SK-N-SH treated with all-trans-retinoic acid at 6 μM for 48 hours (cell line): ENCODE measurements at regions not wholly inside any gene's neighbourhood (a gene's known extent, or its start where the extent isn't known, plus 50 kb on each side); places are given as distances from the start of the nearest gene placed in this dataset.

Source experiments
- ATAC-seq: fragments of 200-7000 bp; cut with Tn5 transposase; 3 replicates; pipeline ENCODE4 v1.9.1; 2020; ENCODE audit warnings: mild to moderate bottlenecking, moderate library complexity
- BACH2 ChIP-seq: fragments of 250-450 bp; sonication (Bioruptor Pico); IDR thresholded peaks from 2 replicates; pipeline ENCODE4 v1.9.0; 2021; ENCODE audit warnings: mild to moderate bottlenecking, borderline replicate concordance
- CREB5 ChIP-seq: fragments of 250-450 bp; sonication (Bioruptor Pico); IDR thresholded peaks from 2 replicates; pipeline ENCODE4 v1.5.1; 2020; ENCODE audit warnings: low read depth, mild to moderate bottlenecking, moderate library complexity
- CSDC2 ChIP-seq: fragments of 250-450 bp; sonication (Bioruptor Pico); IDR thresholded peaks from 2 replicates; pipeline ENCODE4 v1.5.0; 2020; ENCODE audit warnings: mild to moderate bottlenecking, moderate library complexity
- ESRRG ChIP-seq: fragments of 250-450 bp; sonication (Bioruptor Pico); IDR thresholded peaks from 2 replicates; pipeline ENCODE4 v1.6.1; 2021; ENCODE audit warnings: mild to moderate bottlenecking
- GLIS3 ChIP-seq: fragments of 250-450 bp; sonication (Bioruptor Pico); IDR thresholded peaks from 2 replicates; pipeline ENCODE4 v1.5.0; 2020; ENCODE audit warnings: mild to moderate bottlenecking, moderate library complexity
- ISL1 ChIP-seq: fragments of 250-450 bp; sonication (Bioruptor Pico); IDR thresholded peaks from 2 replicates; pipeline ENCODE4 v2.1.2; 2022; ENCODE audit warnings: mild to moderate bottlenecking, moderate library complexity
- OSR1 ChIP-seq: fragments of 250-450 bp; sonication (Bioruptor Pico); IDR thresholded peaks from 2 replicates; pipeline ENCODE4 v1.8.0; 2022; ENCODE audit warnings: moderate library complexity, mild to moderate bottlenecking, inconsistent platforms
- POU6F1 ChIP-seq: fragments of 250-450 bp; sonication (Bioruptor Pico); IDR thresholded peaks from 2 replicates; pipeline ENCODE4 v1.8.0; 2021; ENCODE audit warnings: low read depth, mild to moderate bottlenecking, moderate library complexity, borderline replicate concordance
- PPARA ChIP-seq: fragments of 250-450 bp; sonication (Bioruptor Pico); IDR thresholded peaks from 2 replicates; pipeline ENCODE4 v1.5.0; 2020; ENCODE audit warnings: mild to moderate bottlenecking, borderline replicate concordance
- RARB ChIP-seq: fragments of 250-450 bp; sonication (Bioruptor Pico); IDR thresholded peaks from 2 replicates; pipeline ENCODE4 v1.8.0; 2021; ENCODE audit warnings: mild to moderate bottlenecking, moderate library complexity
- SNAI2 ChIP-seq: fragments of 250-450 bp; sonication (Bioruptor Pico); IDR thresholded peaks from 2 replicates; pipeline ENCODE4 v1.5.0; 2020; ENCODE audit warnings: mild to moderate bottlenecking, moderate library complexity
- TCF4 ChIP-seq: fragments of 250-450 bp; sonication (Bioruptor Pico); IDR thresholded peaks from 2 replicates; pipeline ENCODE4 v1.8.0; 2021; ENCODE audit warnings: mild to moderate bottlenecking, moderate library complexity, borderline replicate concordance
- TOX ChIP-seq: fragments of 250-450 bp; sonication (Bioruptor Pico); IDR thresholded peaks from 2 replicates; pipeline ENCODE4 v1.8.0; 2021; ENCODE audit warnings: mild to moderate bottlenecking, moderate library complexity, borderline replicate concordance
- ZC3H10 ChIP-seq: fragments of 250-450 bp; sonication (Bioruptor Pico); IDR thresholded peaks from 2 replicates; pipeline ENCODE4 v1.5.1; 2021; ENCODE audit warnings: mild to moderate bottlenecking, moderate library complexity
- ZFP3 ChIP-seq: fragments of 250-450 bp; sonication (Bioruptor Pico); IDR thresholded peaks from 2 replicates; pipeline ENCODE4 v1.5.0; 2020; ENCODE audit warnings: mild to moderate bottlenecking, moderate library complexity
- ZFP30 ChIP-seq: fragments of 450-650 bp; formaldehyde crosslinking; IDR thresholded peaks from 2 replicates; pipeline ENCODE4 v1.5.0; 2022; ENCODE audit warnings: mild to moderate bottlenecking, moderate library complexity
- ZNF565 ChIP-seq: fragments of 450-650 bp; formaldehyde crosslinking; conservative IDR thresholded peaks from 2 replicates; pipeline ENCODE4 v1.5.0; 2020; ENCODE audit warnings: low read depth, mild to moderate bottlenecking, moderate library complexity
- ZNF70 ChIP-seq: fragments of 450-650 bp; formaldehyde crosslinking; IDR thresholded peaks from 2 replicates; pipeline ENCODE4 v1.5.0; 2020; ENCODE audit warnings: mild to moderate bottlenecking, moderate library complexity
- ZNF8 ChIP-seq: fragments of 450-650 bp; formaldehyde crosslinking; IDR thresholded peaks from 2 replicates; pipeline ENCODE4 v1.5.0; 2020; ENCODE audit warnings: mild to moderate bottlenecking, moderate library complexity
- TF ChIP-seq, protein P1 (sequence below): fragments of 250-450 bp; sonication (Bioruptor Pico); IDR thresholded peaks from 2 replicates; pipeline ENCODE4 v1.5.1; 2021; ENCODE audit warnings: mild to moderate bottlenecking, moderate library complexity
- TF ChIP-seq, protein P2 (sequence below): fragments of 250-450 bp; sonication (Bioruptor Pico); IDR thresholded peaks from 2 replicates; pipeline ENCODE4 v1.8.0; 2020; ENCODE audit warnings: mild to moderate bottlenecking, moderate library complexity, borderline replicate concordance

DNA sequence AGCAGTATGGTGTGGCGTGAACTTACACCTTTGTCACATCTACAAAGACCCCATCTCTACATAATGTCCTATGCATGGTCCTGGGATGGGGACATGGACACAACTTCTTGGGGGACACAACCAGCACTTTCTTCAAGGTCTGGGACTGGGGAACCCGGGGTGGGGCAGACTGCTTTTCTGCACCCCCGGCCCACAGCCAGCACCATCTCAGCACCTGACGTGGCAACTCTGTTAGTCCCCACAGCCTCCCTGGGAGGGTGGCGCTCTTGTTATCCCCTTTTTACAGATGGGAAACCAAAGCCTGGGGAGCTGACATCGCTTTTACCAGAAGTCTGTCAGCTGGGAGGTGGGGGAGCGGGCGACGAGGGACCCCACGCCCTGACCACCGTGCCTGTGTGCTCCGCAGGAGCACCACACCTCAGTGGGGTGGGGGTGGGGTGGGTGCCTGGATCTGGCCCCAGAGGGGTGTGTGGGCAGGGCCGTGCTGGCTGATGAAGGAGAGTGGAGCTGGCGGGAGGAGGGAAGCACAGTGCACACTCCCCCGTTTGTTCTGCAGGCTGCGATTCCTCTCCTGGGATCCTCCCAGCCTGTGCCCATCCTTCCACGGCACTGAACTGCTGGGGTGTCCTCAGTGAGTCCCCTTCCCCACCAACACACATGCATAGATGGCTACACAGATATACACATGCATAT lies 115.4 kb upstream of the GSE1 start:
- TF ChIP-seq, protein P1, sequence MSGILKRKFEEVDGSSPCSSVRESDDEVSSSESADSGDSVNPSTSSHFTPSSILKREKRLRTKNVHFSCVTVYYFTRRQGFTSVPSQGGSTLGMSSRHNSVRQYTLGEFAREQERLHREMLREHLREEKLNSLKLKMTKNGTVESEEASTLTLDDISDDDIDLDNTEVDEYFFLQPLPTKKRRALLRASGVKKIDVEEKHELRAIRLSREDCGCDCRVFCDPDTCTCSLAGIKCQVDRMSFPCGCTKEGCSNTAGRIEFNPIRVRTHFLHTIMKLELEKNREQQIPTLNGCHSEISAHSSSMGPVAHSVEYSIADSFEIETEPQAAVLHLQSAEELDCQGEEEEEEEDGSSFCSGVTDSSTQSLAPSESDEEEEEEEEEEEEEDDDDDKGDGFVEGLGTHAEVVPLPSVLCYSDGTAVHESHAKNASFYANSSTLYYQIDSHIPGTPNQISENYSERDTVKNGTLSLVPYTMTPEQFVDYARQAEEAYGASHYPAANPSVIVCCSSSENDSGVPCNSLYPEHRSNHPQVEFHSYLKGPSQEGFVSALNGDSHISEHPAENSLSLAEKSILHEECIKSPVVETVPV (CRISPR knock-in tag) = no peak
- no peak for TF ChIP-seq ZC3H10 (CRISPR knock-in tag)
- TF ChIP-seq ZNF8 (CRISPR knock-in tag) = no peak
- TF ChIP-seq SNAI2 (CRISPR knock-in tag) = no peak
- TF ChIP-seq TCF4 = no peak
- TF ChIP-seq TOX (CRISPR knock-in tag) = no peak
- TF ChIP-seq CSDC2 (CRISPR knock-in tag) = no peak
- ATAC-seq = no peak

- ATAC-seq = no peak
- TF ChIP-seq ZNF70 (CRISPR knock-in tag) (no peak), ZC3H10 (CRISPR knock-in tag) (no peak), ZFP3 (CRISPR knock-in tag) (no peak), CSDC2 (CRISPR knock-in tag) (no peak), OSR1 (CRISPR knock-in tag) (no peak), SNAI2 (CRISPR knock-in tag) (no peak), CREB5 (CRISPR knock-in tag) (no peak), ESRRG (CRISPR knock-in tag) (no peak), GLIS3 (CRISPR knock-in tag) (no peak), ZNF565 (no peak), BACH2 (no peak), TCF4 (no peak), TOX (CRISPR knock-in tag) (no peak), POU6F1 (no peak)
- TF ChIP-seq, all 23 proteins: peak for 0
Observed at GRCh38 chr16:85498607-85499006, 114.5 kb upstream of the GSE1 start.

DNA sequence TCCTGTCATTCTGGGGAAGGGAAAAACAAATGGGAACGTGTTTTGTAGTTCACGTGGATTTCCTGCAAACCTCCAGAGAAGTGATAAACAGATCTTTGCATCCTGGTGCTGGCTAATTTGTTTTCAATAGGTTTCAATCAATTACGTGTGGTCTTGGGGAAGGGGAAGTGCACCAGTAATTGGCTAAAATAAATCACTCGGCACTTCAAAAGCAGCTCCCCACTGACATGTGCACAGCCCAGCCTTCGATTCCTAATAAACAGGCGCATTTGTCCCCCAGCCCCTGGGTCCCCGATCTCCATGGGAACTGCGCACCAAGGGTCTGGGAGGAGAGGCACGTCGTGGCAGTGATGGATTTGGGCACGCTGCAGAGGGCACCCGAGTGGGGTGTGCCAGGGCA lies 112.9 kb upstream of the GSE1 start:
- ATAC-seq = no peak
- TF ChIP-seq TOX (CRISPR knock-in tag) (no peak), SNAI2 (CRISPR knock-in tag) (no peak), POU6F1 (no peak), CREB5 (CRISPR knock-in tag) (no peak), ISL1 (no peak), BACH2 (no peak), ZNF8 (CRISPR knock-in tag) (no peak), ZC3H10 (CRISPR knock-in tag) (no peak), PPARA (CRISPR knock-in tag) (no peak), ESRRG (CRISPR knock-in tag) (no peak), CSDC2 (CRISPR knock-in tag) (no peak), ZFP30 (CRISPR knock-in tag) (no peak), ZNF70 (CRISPR knock-in tag) (no peak), ZFP3 (CRISPR knock-in tag) (no peak), OSR1 (CRISPR knock-in tag) (no peak), RARB (no peak)
- TF ChIP-seq, protein P2, sequence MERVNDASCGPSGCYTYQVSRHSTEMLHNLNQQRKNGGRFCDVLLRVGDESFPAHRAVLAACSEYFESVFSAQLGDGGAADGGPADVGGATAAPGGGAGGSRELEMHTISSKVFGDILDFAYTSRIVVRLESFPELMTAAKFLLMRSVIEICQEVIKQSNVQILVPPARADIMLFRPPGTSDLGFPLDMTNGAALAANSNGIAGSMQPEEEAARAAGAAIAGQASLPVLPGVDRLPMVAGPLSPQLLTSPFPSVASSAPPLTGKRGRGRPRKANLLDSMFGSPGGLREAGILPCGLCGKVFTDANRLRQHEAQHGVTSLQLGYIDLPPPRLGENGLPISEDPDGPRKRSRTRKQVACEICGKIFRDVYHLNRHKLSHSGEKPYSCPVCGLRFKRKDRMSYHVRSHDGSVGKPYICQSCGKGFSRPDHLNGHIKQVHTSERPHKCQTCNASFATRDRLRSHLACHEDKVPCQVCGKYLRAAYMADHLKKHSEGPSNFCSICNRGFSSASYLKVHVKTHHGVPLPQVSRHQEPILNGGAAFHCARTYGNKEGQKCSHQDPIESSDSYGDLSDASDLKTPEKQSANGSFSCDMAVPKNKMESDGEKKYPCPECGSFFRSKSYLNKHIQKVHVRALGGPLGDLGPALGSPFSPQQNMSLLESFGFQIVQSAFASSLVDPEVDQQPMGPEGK (CRISPR knock-in tag) = no peak
- TF ChIP-seq, protein P1 (CRISPR knock-in tag) = no peak
- TF ChIP-seq, all 23 proteins: peak for 0
